ENCODE measurements at regions not wholly inside any gene's neighbourhood (a gene's known extent, or its start where the extent isn't known, plus 50 kb on each side); places are given as distances from the start of the nearest gene placed in this dataset.

- TF ChIP-seq, protein P1, sequence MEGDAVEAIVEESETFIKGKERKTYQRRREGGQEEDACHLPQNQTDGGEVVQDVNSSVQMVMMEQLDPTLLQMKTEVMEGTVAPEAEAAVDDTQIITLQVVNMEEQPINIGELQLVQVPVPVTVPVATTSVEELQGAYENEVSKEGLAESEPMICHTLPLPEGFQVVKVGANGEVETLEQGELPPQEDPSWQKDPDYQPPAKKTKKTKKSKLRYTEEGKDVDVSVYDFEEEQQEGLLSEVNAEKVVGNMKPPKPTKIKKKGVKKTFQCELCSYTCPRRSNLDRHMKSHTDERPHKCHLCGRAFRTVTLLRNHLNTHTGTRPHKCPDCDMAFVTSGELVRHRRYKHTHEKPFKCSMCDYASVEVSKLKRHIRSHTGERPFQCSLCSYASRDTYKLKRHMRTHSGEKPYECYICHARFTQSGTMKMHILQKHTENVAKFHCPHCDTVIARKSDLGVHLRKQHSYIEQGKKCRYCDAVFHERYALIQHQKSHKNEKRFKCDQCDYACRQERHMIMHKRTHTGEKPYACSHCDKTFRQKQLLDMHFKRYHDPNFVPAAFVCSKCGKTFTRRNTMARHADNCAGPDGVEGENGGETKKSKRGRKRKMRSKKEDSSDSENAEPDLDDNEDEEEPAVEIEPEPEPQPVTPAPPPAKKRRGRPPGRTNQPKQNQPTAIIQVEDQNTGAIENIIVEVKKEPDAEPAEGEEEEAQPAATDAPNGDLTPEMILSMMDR (IDR thresholded peaks at IDR 0.05): no peak
- TF ChIP-seq POLR2A (IDR thresholded peaks at IDR 0.05): no peak
These were observed 363.1 kb upstream of the EEF2KMT start for GRCh38 chr16:5460701-5461100.

Data from heart left ventricle (tissue), 13 donors.